ENCODE measurements at regions not wholly inside any gene's neighbourhood (a gene's known extent, or its start where the extent isn't known, plus 50 kb on each side); places are given as distances from the start of the nearest gene placed in this dataset.
A peak's percentile ranks its signal among the peaks of the same experiment; 100 is the strongest.
"Not testable (repeated sequence)": the region's sequence is repeated elsewhere in the genome, so short reads cannot be mapped to it uniquely, and the experiment has no call there.

DNA sequence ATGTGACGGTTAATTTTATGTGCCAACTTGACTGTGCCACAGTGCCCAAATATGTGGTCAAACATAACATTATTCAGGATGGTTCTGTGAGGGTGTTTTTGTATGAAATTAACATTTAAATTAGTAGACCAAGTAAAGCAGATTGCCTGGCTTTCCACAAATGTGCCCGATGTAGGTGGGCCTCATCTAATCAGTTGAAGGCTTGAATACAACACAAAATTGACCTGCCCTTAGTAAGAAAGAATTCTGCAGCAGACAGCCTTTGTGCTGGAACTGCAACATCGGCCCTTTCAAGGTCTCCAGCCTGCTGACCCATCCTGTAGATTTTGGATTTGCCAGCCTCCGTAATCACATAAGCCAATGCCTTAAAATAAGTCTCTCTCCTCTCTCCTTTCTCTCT lies 215.9 kb downstream of the MEX3B start:
- no peak for DNase-seq (ENCODE audit: low read depth)
- TF ChIP-seq, protein P1, sequence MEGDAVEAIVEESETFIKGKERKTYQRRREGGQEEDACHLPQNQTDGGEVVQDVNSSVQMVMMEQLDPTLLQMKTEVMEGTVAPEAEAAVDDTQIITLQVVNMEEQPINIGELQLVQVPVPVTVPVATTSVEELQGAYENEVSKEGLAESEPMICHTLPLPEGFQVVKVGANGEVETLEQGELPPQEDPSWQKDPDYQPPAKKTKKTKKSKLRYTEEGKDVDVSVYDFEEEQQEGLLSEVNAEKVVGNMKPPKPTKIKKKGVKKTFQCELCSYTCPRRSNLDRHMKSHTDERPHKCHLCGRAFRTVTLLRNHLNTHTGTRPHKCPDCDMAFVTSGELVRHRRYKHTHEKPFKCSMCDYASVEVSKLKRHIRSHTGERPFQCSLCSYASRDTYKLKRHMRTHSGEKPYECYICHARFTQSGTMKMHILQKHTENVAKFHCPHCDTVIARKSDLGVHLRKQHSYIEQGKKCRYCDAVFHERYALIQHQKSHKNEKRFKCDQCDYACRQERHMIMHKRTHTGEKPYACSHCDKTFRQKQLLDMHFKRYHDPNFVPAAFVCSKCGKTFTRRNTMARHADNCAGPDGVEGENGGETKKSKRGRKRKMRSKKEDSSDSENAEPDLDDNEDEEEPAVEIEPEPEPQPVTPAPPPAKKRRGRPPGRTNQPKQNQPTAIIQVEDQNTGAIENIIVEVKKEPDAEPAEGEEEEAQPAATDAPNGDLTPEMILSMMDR (conservative IDR thresholded peaks at IDR 0.05; ENCODE audit: low read depth, low read length), result no peak
- no peak overlapping the region for H3K4me3 ChIP-seq (ENCODE audit: low read depth, low read length)

DNA sequence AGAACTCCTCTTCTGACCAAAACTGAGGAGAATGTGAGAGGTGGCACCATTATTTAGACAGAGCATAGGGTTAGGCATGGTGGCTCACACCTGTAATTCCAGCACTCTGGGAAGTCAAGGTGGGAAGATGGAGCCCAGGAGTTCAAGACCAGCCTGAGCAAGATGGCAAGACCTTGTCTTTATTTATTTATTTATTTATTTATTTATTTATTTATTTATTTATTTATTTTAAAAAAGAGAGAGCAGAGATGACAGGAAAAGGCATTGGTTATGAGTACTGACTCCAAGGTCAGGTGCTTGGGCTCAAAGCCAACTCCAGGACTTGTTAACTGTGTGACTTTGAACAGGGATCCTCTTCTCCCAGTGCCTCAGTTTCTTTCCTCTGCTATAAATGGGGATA lies 217.7 kb downstream of the MEX3B start:
- TF ChIP-seq, protein P1 (conservative IDR thresholded peaks at IDR 0.05; ENCODE audit: low read depth, low read length), result no peak
- H3K4me3 ChIP-seq (ENCODE audit: low read depth, low read length), result no peak overlapping the region
- no peak for DNase-seq (ENCODE audit: low read depth)

DNA sequence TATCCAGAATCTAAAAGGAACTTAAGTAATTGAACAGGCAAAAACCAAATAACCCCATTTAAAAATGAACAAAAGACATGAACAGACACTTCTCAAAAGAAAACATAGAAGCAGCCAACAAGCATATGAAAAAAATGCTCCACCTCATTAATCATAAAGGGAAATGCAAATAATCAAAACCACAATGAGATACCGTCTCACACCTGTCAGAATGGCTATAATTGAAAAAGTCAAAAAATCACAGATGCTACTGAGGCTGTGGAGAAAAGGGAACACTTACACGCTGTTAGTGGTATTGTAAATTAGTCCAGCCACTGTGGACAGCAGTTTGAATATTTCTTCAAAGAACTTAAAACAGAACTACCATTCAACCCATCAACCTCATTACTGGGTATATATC lies 220.7 kb downstream of the MEX3B start:
- no peak for DNase-seq (ENCODE audit: low read depth)
- no peak overlapping the region for H3K4me3 ChIP-seq (ENCODE audit: low read depth, low read length)
- TF ChIP-seq, protein P1 (conservative IDR thresholded peaks at IDR 0.05; ENCODE audit: low read depth, low read length), result no peak

DNA sequence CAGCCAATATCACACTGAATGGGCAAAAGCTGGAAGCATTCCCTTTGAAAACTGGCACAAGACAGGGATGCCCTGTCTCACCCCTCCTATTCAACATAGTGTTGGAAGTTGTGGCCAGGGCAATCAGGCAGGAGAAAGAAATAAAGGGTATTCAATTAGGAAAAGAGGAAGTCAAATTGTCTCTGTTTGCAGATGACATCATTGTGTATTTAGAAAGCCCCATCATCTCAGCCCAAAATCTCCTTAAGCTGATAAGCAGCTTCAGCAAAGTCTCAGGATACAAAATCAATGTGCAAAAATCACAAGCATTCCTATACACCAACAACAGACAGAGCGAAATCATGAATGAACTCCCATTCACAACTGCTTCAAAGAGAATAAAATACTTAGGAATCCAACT lies 223.2 kb downstream of the MEX3B start:
- DNase-seq (ENCODE audit: low read depth); H3K4me3 ChIP-seq (ENCODE audit: low read depth, low read length): not testable (repeated sequence)

DNA sequence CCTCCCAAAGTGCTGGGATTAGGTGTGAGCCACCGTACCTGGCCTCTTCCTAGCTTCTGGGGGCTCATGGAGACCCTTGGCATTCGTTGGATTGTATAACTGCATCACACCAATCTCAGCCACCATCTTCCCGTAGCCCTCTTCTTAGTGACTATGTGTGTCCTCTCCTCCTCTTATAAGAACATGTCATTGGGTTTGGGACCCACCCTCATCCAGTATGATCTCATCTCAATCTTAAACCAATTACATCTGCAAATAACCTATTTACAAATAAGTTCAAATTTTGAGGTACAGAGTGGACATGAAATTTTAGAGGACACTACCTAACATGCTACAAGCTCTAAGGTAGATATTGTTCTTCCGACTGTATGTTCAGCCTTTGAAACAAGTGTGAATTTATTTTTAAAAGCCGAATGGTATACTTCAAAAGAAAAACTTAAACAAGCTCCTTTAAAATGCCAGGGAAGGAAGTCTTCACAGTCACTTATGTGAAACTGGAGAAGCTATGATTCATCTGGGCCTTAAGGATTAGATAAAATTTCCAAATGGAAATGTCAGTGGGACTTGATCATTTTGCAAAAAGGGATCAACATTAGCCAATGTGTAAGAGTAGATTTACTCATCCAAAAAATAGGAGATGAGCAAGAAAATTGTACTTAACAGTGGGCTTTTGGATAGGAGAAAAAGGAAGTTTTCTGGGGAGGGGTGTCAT lies 225.7 kb downstream of the MEX3B start:
- TF ChIP-seq, protein P1 (conservative IDR thresholded peaks at IDR 0.05; ENCODE audit: low read depth, low read length), result no peak

DNA sequence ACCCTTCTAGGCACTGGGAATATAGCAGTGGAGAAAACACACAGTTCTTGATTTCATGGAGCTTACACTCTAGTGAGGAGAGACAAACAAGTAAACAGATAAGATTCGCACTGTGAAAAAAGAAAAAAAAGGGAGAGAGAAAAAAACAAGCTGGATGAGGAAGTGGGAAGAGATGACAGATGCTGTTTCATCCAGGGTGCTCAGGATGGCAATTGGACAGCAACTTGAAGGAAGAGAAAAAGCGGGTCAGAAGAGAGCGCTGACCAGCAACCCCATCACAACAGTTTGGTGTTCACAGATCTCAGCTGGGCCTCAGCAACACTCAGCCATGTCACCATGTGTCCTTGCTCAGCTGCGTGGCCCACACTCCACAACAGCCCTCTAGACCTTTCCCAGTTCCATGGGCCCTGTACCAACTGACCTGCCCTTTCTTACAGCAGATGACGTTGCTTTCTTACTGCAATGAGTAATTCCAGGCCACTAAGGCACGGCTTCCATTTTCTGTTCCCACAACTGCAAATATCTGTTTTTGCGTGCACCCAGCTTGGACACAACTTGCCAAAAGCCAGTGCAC lies 230.8 kb downstream of the MEX3B start:
- TF ChIP-seq, protein P1 (conservative IDR thresholded peaks at IDR 0.05; ENCODE audit: low read depth, low read length), result no peak
- no peak overlapping the region for H3K4me3 ChIP-seq (ENCODE audit: low read depth, low read length)
- DNase-seq (ENCODE audit: low read depth), result no peak

More for the DNA sequence above, 225.7 kb downstream of the MEX3B start:
- DNase-seq (ENCODE audit: low read depth), result no peak
- no peak overlapping the region for H3K4me3 ChIP-seq (ENCODE audit: low read depth, low read length)

DNA sequence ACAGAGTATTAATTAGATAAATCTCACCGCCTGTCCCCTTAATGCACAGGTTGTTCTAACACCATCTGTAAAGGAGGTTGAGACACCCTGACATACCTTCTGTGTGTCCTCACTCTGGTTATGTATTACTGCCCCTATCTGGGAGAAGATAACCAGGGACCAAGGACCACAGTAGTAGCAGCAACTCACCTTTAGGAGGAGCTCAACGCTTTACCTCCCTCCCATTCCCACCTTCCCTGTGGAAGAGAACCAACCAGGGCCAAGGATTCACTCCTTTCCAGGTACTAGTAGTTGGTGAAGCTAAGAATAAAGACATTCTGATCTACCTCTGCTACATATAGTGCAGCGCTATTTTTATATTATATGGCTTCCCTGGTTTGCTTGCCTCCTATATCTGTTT lies 232.6 kb downstream of the MEX3B start:
- H3K4me3 ChIP-seq (ENCODE audit: low read depth, low read length), result no peak overlapping the region
- TF ChIP-seq, protein P1 (conservative IDR thresholded peaks at IDR 0.05; ENCODE audit: low read depth, low read length), result peak; percentile 10
- DNase-seq (ENCODE audit: low read depth), result no peak

Measured in epithelial cell of proximal tubule (primary cell).